Nephron progenitor cell (in vitro differentiated cells): ENCODE measurements at regions not wholly inside any gene's neighbourhood (a gene's known extent, or its start where the extent isn't known, plus 50 kb on each side); places are given as distances from the start of the nearest gene placed in this dataset.

ENCODE experiments used
- DNase-seq: peaks from one replicate; pipeline ENCODE4 v3.0.0; 2021
- H3K27ac Mint-ChIP-seq: 2 replicates; pipeline ENCODE4 v1.8.0; 2021; ENCODE audit warnings: mild to moderate bottlenecking, moderate library complexity, mixed read lengths
- H3K27me3 Mint-ChIP-seq: 2 replicates; pipeline ENCODE4 v1.8.0; 2021; ENCODE audit warnings: mild to moderate bottlenecking, low read depth, mixed read lengths; ENCODE audit not compliant: poor library complexity
- H3K36me3 Mint-ChIP-seq: 2 replicates; pipeline ENCODE4 v1.8.0; 2021; ENCODE audit warnings: low read depth, mixed read lengths
- H3K4me1 Mint-ChIP-seq: 2 replicates; pipeline ENCODE4 v1.8.0; 2021; ENCODE audit warnings: mixed read lengths
- H3K4me3 Mint-ChIP-seq: 2 replicates; pipeline ENCODE4 v1.8.0; 2021; ENCODE audit warnings: mild to moderate bottlenecking, moderate library complexity, mixed read lengths
- H3K9me3 Mint-ChIP-seq: 2 replicates; pipeline ENCODE4 v1.8.0; 2021; ENCODE audit warnings: mild to moderate bottlenecking, moderate library complexity, mixed read lengths
- TF ChIP-seq, protein P1 (sequence below): fragments of 200-600 bp; sonication (generic); IDR thresholded peaks from 2 replicates; pipeline ENCODE4 v1.5.0; 2021; ENCODE audit warnings: antibody characterized with exemption

DNA sequence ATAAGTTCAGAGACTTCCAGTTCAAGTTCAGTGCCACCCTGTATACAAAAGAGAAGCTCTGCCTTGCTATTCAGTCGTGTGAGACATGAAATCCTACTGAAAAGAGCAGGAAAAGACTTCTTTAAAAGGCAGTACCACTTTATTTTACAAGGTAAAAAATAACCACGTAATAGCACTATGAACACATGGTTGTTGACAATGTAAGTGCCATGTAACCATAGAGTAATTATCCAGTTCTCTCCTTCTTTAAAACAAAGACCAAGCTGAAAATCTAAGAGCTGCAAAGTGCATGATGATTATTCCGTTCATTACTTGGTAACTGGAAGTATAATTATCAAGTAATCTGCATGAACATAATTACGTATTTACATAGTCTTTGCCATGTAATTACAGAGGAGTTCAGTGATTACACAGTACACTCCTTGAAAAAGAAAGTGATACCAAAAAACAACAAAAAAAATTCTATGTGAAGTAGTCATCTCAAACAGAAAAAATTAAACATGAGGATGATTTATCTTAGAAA is 288.7 kb downstream of the EFNB2 start:
- H3K27me3 Mint-ChIP-seq, result peaks cover 3% of the 10 kb centered on the region

DNA sequence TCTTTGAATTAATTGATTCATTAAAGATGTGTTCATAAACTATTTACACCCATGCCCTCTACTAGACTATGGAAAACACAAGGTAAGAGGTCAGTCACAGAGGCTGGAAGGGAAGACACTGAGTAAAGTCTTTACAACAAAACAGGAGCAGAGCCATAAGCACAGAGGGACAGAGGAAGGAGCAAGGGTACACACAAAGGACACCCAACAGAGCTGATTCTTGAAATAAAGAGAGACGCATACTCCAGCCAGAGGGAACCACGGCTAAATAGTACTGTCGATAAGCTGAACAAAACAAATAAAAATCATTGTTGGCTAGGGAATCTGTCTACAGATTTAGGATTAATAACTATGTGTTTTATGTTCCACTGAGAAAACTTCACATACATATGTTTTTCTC is 289.2 kb downstream of the EFNB2 start:
- no peak for DNase-seq
- peaks cover 5% of the 10 kb centered on the region for H3K4me1 Mint-ChIP-seq
- H3K36me3 Mint-ChIP-seq, result no peaks in the 10 kb centered on the region
- H3K9me3 Mint-ChIP-seq, result no peaks in the 10 kb centered on the region
- no peak overlapping the region for H3K4me3 Mint-ChIP-seq
- no peak overlapping the region for H3K27ac Mint-ChIP-seq
- TF ChIP-seq, protein P1, sequence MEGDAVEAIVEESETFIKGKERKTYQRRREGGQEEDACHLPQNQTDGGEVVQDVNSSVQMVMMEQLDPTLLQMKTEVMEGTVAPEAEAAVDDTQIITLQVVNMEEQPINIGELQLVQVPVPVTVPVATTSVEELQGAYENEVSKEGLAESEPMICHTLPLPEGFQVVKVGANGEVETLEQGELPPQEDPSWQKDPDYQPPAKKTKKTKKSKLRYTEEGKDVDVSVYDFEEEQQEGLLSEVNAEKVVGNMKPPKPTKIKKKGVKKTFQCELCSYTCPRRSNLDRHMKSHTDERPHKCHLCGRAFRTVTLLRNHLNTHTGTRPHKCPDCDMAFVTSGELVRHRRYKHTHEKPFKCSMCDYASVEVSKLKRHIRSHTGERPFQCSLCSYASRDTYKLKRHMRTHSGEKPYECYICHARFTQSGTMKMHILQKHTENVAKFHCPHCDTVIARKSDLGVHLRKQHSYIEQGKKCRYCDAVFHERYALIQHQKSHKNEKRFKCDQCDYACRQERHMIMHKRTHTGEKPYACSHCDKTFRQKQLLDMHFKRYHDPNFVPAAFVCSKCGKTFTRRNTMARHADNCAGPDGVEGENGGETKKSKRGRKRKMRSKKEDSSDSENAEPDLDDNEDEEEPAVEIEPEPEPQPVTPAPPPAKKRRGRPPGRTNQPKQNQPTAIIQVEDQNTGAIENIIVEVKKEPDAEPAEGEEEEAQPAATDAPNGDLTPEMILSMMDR, result no peak
- H3K27me3 Mint-ChIP-seq, result peaks cover 3% of the 10 kb centered on the region

More for the DNA sequence above, 288.7 kb downstream of the EFNB2 start:
- no peaks in the 10 kb centered on the region for H3K36me3 Mint-ChIP-seq
- H3K27ac Mint-ChIP-seq, result no peak overlapping the region
- H3K4me3 Mint-ChIP-seq, result no peak overlapping the region
- no peak for DNase-seq
- H3K4me1 Mint-ChIP-seq, result peaks cover 5% of the 10 kb centered on the region
- TF ChIP-seq, protein P1, result no peak
- no peaks in the 10 kb centered on the region for H3K9me3 Mint-ChIP-seq

DNA sequence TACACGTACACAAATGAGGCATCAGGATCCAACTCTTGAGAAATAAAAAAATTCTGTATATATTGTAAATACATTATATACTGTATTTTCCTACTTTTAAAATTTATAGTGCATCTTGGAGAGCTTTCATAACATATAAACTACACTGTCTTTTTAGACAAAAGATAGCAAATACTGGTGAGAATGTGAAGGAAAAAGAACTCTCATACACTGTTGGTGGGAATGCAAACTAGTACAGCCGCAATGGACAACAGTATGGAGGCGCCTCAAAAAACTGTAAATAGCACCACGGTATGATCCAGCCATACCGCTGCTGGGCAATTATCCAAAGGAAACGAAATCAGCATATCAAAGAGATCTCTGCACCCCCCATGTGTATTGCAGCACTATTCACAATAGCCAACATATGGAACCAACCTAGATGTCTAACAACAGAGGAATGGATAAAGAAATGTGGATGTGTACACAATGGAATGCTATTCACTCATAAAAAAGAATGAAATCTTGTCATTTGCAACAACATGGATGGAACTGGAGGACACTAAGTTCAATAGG is 292.4 kb downstream of the EFNB2 start:
- TF ChIP-seq, protein P1, result no peak
- DNase-seq, result no peak
- Mint-ChIP-seq H3K36me3 (no peaks in the 10 kb centered on the region), H3K4me1 (peaks cover 5% of the 10 kb centered on the region), H3K27me3 (peaks cover 3% of the 10 kb centered on the region), H3K27ac (no peak overlapping the region), H3K4me3 (no peak overlapping the region), H3K9me3 (no peaks in the 10 kb centered on the region)

DNA sequence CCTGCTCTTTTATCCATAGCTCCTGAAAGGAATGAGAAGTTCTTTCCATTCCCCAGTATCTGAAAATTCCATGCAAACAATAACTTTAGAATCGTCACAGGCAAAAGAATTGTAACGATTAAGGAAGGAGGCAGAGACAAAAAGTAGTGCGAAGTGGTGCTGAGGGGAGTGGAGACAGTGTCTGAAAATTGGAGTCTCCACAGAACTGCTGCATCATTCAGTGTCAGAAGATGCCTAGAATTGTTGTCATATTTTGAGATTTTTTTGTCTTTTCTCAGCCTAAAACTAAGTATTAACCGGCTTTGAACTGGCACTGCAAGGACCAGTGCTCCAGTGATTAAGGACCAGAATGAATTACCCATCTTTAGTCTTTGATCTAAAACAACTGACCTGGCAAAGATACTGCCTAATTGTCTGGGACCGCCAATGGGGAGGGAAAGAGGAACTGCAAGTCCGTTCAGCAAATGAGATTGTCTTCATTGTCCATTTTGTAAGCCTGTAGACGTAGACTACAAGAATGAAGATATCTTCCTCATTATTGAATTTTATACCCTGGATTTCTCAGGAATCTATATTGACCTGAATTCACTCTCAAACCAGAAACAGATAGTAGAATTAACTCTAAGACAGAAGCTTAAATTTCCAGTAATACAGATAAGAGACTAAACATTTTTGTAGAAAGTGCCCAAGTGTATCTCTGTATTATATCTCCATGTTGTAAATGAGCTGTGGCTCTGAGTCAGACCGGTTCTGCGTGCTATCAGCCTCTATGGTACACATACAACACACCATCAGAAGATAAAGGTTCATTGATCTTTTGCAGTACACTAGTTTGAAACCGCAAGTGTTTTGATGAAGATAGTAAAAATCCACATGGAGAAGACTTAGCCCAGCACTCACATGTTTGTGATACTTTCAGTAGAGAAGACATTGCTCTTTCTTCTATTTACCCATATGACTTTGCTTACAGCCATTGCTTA is 293.2 kb downstream of the EFNB2 start:
- Mint-ChIP-seq H3K9me3 (no peaks in the 10 kb centered on the region), H3K36me3 (no peaks in the 10 kb centered on the region), H3K27me3 (peaks cover 3% of the 10 kb centered on the region), H3K4me1 (peaks cover 5% of the 10 kb centered on the region), H3K27ac (no peak overlapping the region), H3K4me3 (no peak overlapping the region)
- TF ChIP-seq, protein P1, result no peak
- no peak for DNase-seq

DNA sequence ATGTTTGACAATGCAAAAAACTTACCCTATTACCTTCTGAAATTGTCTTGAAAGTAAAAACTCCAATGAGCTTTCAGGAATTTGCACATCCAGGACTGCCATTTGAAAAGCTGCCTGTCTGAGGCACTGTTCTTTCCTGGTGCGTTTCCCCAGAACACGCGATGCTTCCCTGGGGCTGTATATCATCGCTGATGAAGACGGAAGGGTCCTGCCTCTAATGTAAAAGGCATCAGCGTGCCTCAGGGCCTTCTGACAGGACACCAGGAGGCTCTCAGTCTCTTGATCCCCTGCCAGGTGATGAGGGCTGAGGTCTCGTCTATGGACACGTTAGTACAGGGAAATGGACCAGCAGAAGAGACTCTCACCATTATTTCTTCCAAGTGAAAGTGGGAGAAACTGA is 296.8 kb downstream of the EFNB2 start:
- Mint-ChIP-seq H3K9me3 (no peaks in the 10 kb centered on the region), H3K36me3 (no peaks in the 10 kb centered on the region), H3K4me1 (no peaks in the 10 kb centered on the region), H3K4me3 (no peak overlapping the region), H3K27ac (no peak overlapping the region), H3K27me3 (no peaks in the 10 kb centered on the region)
- TF ChIP-seq, protein P1, result no peak
- no peak for DNase-seq
